ENCODE measurements at regions not wholly inside any gene's neighbourhood (a gene's known extent, or its start where the extent isn't known, plus 50 kb on each side); places are given as distances from the start of the nearest gene placed in this dataset.

DNA sequence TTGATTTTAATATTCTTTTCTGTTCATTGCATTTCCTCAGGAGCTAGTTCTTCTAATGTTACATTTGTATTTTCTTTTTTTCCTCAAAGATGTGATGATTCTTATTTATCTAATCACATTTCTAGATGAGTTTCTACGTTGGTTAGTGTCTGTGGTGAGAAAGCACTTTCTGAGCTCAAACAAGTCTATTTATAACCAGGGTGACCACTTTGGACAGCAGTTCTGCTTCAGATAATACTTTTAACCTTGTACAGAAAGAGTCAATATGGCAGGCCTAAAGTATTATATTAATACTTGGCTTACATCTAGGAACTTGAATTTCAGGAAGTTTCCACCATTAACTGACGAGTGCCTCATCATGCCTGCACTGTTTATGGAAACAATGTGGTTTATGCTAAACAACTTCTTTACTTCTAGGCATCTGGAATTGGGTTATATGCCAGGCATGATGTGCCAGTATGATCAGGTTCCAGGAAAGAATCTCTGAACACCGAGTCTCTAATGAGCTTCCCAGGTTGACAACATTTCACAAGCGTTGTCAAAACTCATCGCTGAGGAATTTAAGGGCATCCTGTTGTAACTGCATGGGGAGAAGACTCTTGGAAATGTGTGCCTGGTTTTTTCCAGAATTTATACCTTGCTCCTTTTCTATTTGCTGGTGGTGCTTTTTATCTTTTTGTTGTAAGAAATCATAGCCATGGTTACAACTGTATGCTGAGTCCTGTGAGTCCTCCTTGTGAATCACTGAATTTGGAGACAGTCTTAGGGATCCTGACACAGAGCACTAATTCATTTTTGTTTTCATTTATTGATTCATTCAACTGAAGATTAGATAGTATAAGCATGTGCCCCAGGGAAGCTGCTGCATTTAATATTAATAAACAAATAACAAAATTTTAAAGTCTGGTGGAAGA lies 344.4 kb upstream of the PCDH9 start:
- Histone ChIP-seq H3F3A (replicated peaks; ENCODE audit: insufficient read depth) (no peaks in the 10 kb centered on the region), H3K79me2 (ENCODE audit: insufficient read depth) (no peaks in the 10 kb centered on the region), H3K27me3 (ENCODE audit: insufficient read depth) (no peaks in the 10 kb centered on the region), H3K4me1 (ENCODE audit: control insufficient read depth in 1 of 2, insufficient read depth in 2 of 2, low read depth in 1 of 2, low read length in 1 of 2) (no peaks in the 10 kb centered on the region; a peak in 1 of 4 replicates), H4K20me1 (ENCODE audit: insufficient read depth) (no peaks in the 10 kb centered on the region), H3K27ac (ENCODE audit: low read depth in 2 of 2, low read length in 1 of 2) (peak overlapping the region in 1 of 2 experiments; percentile 43; a peak in 2 of 4 replicates), H3K4me2 (no peak overlapping the region), H3K4me3 (ENCODE audit: low read depth in 2 of 2, low read length in 1 of 2) (no peak overlapping the region), H3K36me3 (replicated peaks in 1 of 2; ENCODE audit: control insufficient read depth in 1 of 2, insufficient read depth in 2 of 2, low read length in 1 of 2) (no peaks in the 10 kb centered on the region), H2AFZ (ENCODE audit: low read depth) (peak overlapping the region; percentile 13; the same call in 1 of the 2 replicates), H3K9me3 (no peaks in the 10 kb centered on the region), H3K9me2 (no peaks in the 10 kb centered on the region; the same call in 1 of the 2 replicates), H3K9ac (no peak overlapping the region)
- POLR2A ChIA-PET, result no interaction called here
- CTCF ChIA-PET, result no interaction called here
- no peak for TF ChIP-seq NRF1 (IDR thresholded peaks at IDR 0.05; ENCODE audit: low read depth, low read length)
- no peak for TF ChIP-seq MXI1 (IDR thresholded peaks at IDR 0.05; ENCODE audit: low read depth, low read length)
- no peak for TF ChIP-seq EP300 (IDR thresholded peaks at IDR 0.05; ENCODE audit: borderline replicate concordance in 1 of 2, low read depth in 1 of 2, low read length in 1 of 2)
- TF ChIP-seq TEAD4 (IDR thresholded peaks at IDR 0.05; ENCODE audit: borderline replicate concordance, insufficient read depth), result no peak
- no peak for TF ChIP-seq EZH2phosphoT487 (IDR thresholded peaks at IDR 0.05; ENCODE audit: borderline replicate concordance, low read depth)
- TF ChIP-seq NFIC (IDR thresholded peaks at IDR 0.05; ENCODE audit: borderline replicate concordance), result no peak
- no peak for TF ChIP-seq FOXM1 (IDR thresholded peaks at IDR 0.05; ENCODE audit: low read depth)
- no peak for TF ChIP-seq FOXJ3 (CRISPR knock-in tag; IDR thresholded peaks at IDR 0.05)
- TF ChIP-seq YY1 (IDR thresholded peaks at IDR 0.05; ENCODE audit: low read depth), result no peak
- DNase-seq, result no peak
- WGBS (ENCODE audit: low lambda C conversion rate), result 53% methylated on average over 5 of the region's 5 CpGs

DNA sequence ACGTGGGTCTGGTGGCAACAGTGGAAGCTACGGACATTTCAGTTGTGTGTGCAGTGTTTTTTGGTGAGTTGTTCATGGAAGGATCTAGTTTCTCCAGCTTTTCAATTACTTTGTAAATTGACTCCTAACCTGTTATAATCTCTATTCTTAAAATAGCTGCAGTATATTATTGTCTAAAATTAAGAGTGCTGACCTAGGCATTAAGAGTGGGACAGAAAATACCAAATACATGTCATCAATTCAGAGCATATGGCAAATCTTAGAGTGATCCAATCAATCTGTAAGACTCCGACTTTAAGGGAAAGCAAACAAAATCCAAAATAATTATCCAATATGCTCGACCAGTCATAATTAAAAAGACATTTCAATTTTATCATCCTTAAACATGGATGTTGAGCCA lies 338.1 kb upstream of the PCDH9 start:
- Histone ChIP-seq H3K9ac (no peak overlapping the region), H3K79me2 (ENCODE audit: insufficient read depth) (no peaks in the 10 kb centered on the region), H4K20me1 (ENCODE audit: insufficient read depth) (no peaks in the 10 kb centered on the region), H3K4me2 (no peak overlapping the region), H3K36me3 (replicated peaks in 1 of 2; ENCODE audit: control insufficient read depth in 1 of 2, insufficient read depth in 2 of 2, low read length in 1 of 2) (no peaks in the 10 kb centered on the region), H3K27me3 (ENCODE audit: insufficient read depth) (no peaks in the 10 kb centered on the region), H3K9me3 (no peaks in the 10 kb centered on the region), H3F3A (replicated peaks; ENCODE audit: insufficient read depth) (no peaks in the 10 kb centered on the region), H3K4me1 (ENCODE audit: control insufficient read depth in 1 of 2, insufficient read depth in 2 of 2, low read depth in 1 of 2, low read length in 1 of 2) (no peaks in the 10 kb centered on the region), H2AFZ (ENCODE audit: low read depth) (no peak overlapping the region), H3K9me2 (no peaks in the 10 kb centered on the region; the same call in 1 of the 2 replicates), H3K4me3 (ENCODE audit: low read depth in 2 of 2, low read length in 1 of 2) (no peak overlapping the region), H3K27ac (ENCODE audit: low read depth in 2 of 2, low read length in 1 of 2) (no peak overlapping the region)
- WGBS (ENCODE audit: low lambda C conversion rate), result 62% methylated on average over 4 of the region's 4 CpGs
- no peak for DNase-seq
- POLR2A ChIA-PET, result no interaction called here
- CTCF ChIA-PET, result no interaction called here
- TF ChIP-seq FOSL2 (IDR thresholded peaks at IDR 0.05; ENCODE audit: borderline replicate concordance, low read depth) (no peak), USF1 (IDR thresholded peaks at IDR 0.05; ENCODE audit: borderline replicate concordance, low read depth) (no peak), FOXM1 (IDR thresholded peaks at IDR 0.05; ENCODE audit: low read depth) (no peak), ZBTB33 (IDR thresholded peaks at IDR 0.05; ENCODE audit: borderline replicate concordance, low read depth) (no peak), EP300 (IDR thresholded peaks at IDR 0.05; ENCODE audit: borderline replicate concordance in 1 of 2, low read depth in 1 of 2, low read length in 1 of 2) (no peak), REST (IDR thresholded peaks at IDR 0.05; ENCODE audit: low read depth, low read length) (no peak), FOXJ3 (CRISPR knock-in tag; IDR thresholded peaks at IDR 0.05) (no peak), ELF1 (IDR thresholded peaks at IDR 0.05) (no peak), NRF1 (IDR thresholded peaks at IDR 0.05; ENCODE audit: low read depth, low read length) (no peak), YY1 (IDR thresholded peaks at IDR 0.05; ENCODE audit: low read depth) (no peak), MXI1 (IDR thresholded peaks at IDR 0.05; ENCODE audit: low read depth, low read length) (no peak), TEAD4 (IDR thresholded peaks at IDR 0.05; ENCODE audit: borderline replicate concordance, insufficient read depth) (no peak), CTCF (IDR thresholded peaks at IDR 0.05) (no peak)
- TF ChIP-seq, protein P1, sequence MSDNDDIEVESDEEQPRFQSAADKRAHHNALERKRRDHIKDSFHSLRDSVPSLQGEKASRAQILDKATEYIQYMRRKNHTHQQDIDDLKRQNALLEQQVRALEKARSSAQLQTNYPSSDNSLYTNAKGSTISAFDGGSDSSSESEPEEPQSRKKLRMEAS (IDR thresholded peaks at IDR 0.05; ENCODE audit: low read depth), result no peak

Measured in SK-N-SH (cell line).